ENCODE measurements at regions not wholly inside any gene's neighbourhood (a gene's known extent, or its start where the extent isn't known, plus 50 kb on each side); places are given as distances from the start of the nearest gene placed in this dataset.

DNA sequence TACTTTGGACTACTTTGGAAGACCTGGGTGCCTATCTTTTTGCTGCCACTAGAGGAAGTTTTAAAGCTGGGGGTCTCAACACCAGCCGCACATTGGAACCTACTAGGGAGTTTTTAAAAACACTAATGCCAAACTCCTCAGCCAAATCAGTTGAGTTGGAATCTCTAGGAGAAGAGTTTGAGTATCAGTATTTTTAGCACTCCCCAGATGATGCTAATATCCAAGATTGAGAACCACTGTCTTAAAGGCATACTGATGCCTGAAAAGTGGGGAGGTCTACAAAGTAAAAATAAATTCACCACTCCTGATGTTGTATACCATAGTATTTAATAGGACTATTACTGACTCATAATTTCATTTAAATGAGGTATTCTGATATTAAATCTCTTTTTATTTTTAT is 62.9 kb upstream of the COL21A1 start:
- H3K4me3 ChIP-seq (replicated peaks; ENCODE audit: low read depth, low read length) = no peak overlapping the region
- DNase-seq (ENCODE audit: extremely low read depth, low read depth) = no peak
- no peak for TF ChIP-seq CTCF (IDR thresholded peaks at IDR 0.05; ENCODE audit: low read depth, low read length, missing control alignments)

- no peak for TF ChIP-seq CTCF (IDR thresholded peaks at IDR 0.05; ENCODE audit: low read depth, low read length, missing control alignments)
- no peak overlapping the region for H3K4me3 ChIP-seq (replicated peaks; ENCODE audit: low read depth, low read length)
- DNase-seq (ENCODE audit: extremely low read depth, low read depth) = no peak
These were observed 52.5 kb upstream of the COL21A1 start for GRCh38 chr6:56299916-56300315.

GRCh38 chr6:56297022-56297989 is 49.9 kb upstream of the COL21A1 start:
- no peak for TF ChIP-seq CTCF (IDR thresholded peaks at IDR 0.05; ENCODE audit: low read depth, low read length, missing control alignments)
- no peak for DNase-seq (ENCODE audit: extremely low read depth, low read depth)
- H3K4me3 ChIP-seq (replicated peaks; ENCODE audit: low read depth, low read length) = no peak overlapping the region

Measured in HFF-Myc (cell line).